Colon (tissue), 2 donors: ENCODE measurements at regions not wholly inside any gene's neighbourhood (a gene's known extent, or its start where the extent isn't known, plus 50 kb on each side); places are given as distances from the start of the nearest gene placed in this dataset.
A peak's percentile ranks its signal among the peaks of the same experiment; 100 is the strongest.
"Not testable (repeated sequence)": the region's sequence is repeated elsewhere in the genome, so short reads cannot be mapped to it uniquely, and the experiment has no call there.

Experiments
- FAIRE-seq: peaks from 2 replicates; lab custom pipeline; 2012; peaks lifted over from hg19 to GRCh38; lab: Jason Lieb, UNC
- donor health status: control.
- donor health status: control.

DNA sequence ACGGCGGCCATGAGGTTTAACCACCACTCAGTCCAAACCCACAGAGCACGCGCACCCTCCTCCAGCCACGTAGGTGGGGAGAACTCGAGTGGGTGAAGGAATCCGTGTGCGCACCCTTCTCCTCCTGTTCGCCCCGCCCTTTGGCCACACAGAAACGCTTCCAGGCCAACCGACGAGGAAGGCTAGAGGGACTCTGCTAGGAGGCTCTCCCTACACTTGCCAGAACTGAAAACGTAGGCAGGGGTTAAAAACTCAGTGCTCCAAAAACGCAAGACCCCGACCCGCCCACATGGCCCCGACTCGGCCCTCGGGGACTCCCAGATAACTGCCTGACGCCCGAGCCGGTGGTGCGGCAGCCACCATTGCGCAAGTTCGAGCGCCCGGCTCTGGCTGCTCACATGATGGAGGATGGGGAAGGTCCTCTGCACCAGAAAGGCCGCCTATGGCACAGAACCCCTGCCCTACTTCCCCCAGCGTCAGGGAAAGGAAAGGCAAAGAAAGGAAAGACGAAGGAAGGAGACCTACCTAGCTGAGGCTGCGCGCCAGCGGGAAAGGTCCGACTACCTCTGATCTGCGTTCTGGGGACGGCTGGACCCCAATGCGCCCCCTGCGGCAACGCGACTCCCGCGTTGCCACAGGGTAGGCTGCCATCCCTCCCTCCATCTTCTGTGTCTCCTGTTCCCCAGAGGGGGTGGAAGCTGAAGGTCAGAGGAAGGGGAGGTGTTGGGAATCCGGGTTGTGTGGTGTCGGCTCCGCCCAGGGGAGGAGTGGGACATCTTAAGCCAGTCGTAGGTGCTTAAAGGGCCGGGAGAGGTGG lies 201.9 kb upstream of the AGTR2 start:
- FAIRE-seq, result no peak

- no peak for FAIRE-seq
Measured at GRCh38 chrX:115970718-115971117, 199.8 kb upstream of the AGTR2 start.

GRCh38 chrX:115972717-115973116 lies 197.8 kb upstream of the AGTR2 start:
- no peak for FAIRE-seq

DNA sequence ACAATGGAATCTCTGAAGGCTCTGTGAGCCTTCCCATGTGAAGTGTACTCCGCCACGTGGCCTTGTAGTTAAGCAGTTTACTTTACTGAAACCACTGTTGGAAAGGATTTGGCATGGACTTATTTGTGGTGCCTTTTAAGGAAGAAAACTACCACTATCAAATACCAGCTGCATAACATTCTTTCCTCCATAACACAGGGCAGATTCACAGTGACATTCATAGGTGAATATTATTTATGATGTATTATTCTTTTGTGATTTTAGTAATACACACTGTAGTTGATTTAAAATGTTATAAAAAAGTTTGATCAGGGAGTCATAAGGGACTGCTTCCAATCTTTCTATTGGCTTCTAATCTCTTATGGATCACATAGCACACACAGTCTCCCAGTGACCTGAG lies 192.5 kb upstream of the AGTR2 start:
- no peak for FAIRE-seq

GRCh38 chrX:115983148-115983547 lies 187.4 kb upstream of the AGTR2 start:
- not testable (repeated sequence) for FAIRE-seq

DNA sequence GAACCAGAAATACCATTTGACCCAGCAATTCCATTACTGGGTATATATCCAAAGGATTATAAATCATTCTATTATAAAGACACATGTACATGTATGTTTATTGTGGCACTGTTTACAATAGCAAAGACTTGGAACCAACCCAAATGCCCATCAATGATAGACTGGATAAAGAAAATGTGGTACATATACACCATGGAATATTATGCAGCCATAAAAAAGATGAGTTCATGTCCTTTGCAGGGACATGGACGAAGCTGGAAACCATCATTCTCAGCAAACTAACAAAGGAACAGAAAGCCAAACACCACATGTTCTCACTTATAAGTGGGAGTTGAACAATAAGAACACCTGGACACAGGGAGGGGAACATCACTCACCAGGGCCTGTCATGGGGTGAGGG lies 183.1 kb upstream of the AGTR2 start:
- not testable (repeated sequence) for FAIRE-seq

- peak; percentile 41 for FAIRE-seq
Measured at GRCh38 chrX:115988825-115989224, 181.7 kb upstream of the AGTR2 start.

DNA sequence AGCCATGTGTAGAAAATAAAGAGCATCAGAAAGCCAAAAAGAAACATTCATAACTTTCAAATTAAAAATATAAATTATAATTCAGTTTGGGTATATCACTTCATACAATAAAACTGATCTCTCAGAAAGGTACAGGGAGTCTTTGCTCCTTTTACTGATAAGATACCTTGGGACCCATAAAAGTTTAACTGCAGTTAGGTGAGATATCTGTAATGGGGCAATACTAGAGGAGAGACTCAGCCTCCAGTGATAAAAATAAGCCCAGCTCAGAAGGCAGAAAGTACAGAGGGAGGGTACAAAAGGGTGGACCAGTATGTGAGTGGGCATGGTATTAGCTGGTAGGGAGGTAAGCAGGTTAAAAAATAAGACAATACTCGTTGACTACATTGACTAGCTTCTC lies 180.9 kb upstream of the AGTR2 start:
- no peak for FAIRE-seq

DNA sequence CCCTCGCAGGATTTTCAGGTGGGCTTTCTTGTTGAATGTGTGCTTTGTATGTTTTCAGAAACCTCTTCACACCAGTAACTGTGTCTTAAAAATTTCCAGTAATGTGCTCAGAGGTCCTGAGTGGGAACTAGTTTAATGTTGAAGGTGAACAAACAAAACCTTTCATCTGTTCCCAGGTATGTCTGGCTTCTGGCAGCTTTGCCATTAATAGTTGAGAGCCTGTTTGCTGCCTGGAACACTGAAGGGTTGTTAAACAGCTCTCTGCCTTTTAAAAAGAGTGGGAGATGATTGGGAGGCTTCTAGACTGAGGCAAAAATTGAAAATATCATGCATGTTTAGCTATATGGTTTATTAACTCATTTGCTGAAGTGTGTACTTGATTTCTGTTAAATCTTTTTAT lies 161.2 kb upstream of the AGTR2 start:
- no peak for FAIRE-seq

DNA sequence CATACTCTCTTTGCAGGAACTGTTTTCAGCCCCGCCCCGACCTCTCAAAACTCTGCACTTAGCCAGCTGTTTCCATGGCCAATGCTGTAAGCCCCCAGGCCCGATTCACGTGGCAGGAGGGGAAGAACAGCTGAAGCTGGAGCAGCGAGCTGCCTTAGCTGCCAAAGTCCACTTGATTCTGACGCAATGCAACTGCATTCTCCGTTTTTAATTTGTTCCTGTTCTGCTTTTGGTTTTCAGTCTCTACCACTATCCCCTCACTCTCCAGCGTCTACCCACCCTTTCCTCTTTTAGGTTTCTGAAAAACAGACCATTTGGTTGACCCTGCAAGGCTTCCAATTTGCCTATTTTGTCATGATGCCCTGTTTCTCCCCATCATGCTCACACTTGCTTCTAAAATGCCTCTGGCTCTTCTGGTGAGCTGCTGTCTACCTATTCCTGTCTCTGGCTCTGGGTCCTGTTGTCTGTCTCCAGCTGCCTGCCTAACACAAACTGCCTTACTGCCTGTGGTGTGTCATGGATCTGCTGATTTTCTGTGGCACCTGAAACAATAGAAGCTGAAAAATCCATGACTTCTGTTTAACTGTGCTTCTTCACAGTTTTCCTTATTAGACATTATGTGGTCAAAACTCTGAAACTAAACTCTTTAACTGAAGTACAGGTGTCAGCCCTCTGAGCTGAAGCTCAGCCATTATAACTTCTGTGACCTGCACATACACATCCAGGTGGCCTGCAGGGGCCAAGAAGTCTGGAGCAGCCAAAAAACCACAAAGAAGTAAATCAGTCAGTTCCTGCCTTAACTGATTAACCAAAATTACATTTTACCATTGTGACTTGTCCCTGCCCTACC lies 160.5 kb upstream of the AGTR2 start:
- no peak for FAIRE-seq

DNA sequence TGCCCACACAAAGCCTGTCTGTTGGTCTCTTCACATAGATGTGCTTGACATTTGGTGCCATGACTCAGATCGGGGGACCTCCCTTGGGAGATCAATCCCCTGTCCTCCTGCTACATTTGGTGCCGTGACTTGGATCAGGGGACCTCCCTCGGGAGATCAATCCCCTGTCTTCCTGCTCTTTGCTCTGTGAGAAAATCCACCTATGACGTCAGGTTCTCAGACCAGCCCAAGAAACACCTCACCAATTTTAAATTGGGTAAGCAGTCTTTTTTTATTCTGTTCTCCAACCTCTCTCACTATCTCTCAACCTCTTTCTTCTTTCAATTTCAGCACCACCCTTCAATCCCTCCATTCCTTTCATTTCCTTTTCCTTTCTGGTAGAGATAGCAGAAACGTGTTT lies 159.6 kb upstream of the AGTR2 start:
- FAIRE-seq, result no peak

DNA sequence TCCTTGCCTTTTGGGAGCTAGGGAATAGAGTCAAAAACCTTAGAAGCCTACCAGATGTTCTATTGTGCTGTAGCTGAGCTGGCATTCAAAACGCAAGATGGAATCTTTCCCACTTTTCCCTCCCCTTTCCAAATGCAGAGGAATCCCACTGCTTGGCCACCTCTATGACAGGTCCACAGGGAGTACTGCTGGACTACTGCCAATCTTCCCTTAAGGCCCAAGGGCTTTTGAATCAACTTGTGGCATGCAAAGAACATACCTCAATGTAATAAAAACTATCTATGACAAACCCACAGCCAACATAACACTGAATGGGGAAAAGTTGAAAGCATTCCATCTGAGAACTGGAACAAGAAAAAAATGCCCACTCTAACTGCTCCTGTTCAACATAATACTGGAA lies 139.2 kb upstream of the AGTR2 start:
- no peak for FAIRE-seq
